GM12874 (cell line): ENCODE measurements at regions not wholly inside any gene's neighbourhood (a gene's known extent, or its start where the extent isn't known, plus 50 kb on each side); places are given as distances from the start of the nearest gene placed in this dataset.

Experiments
- TF ChIP-seq, protein P1 (sequence below): IDR thresholded peaks from 2 replicates; pipeline ENCODE4 v1.5.1; 2011; ENCODE audit warnings: low read depth, mild to moderate bottlenecking, control low read depth, low read length, moderate library complexity; ENCODE audit not compliant: insufficient read depth

DNA sequence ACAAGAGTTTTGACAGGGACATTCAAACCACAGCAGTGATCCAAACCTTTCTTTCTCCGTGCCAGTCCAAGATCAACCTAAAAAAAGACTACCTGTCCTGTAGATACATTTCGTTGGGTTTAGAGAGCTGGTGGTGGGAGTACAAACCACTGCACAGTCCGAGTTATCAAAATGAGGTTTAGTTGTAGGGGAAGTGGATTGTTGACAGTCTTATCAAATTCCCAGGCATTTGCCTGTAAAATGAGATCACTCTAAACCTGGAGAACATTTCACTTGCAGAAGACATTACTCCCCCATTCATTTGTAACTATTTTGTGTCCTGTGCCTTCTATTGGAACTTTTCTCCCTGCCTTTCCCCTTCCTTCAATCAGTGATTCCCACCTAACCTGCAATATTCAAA lies 469.6 kb upstream of the JARID2 start:
- TF ChIP-seq, protein P1, sequence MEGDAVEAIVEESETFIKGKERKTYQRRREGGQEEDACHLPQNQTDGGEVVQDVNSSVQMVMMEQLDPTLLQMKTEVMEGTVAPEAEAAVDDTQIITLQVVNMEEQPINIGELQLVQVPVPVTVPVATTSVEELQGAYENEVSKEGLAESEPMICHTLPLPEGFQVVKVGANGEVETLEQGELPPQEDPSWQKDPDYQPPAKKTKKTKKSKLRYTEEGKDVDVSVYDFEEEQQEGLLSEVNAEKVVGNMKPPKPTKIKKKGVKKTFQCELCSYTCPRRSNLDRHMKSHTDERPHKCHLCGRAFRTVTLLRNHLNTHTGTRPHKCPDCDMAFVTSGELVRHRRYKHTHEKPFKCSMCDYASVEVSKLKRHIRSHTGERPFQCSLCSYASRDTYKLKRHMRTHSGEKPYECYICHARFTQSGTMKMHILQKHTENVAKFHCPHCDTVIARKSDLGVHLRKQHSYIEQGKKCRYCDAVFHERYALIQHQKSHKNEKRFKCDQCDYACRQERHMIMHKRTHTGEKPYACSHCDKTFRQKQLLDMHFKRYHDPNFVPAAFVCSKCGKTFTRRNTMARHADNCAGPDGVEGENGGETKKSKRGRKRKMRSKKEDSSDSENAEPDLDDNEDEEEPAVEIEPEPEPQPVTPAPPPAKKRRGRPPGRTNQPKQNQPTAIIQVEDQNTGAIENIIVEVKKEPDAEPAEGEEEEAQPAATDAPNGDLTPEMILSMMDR, result no peak

DNA sequence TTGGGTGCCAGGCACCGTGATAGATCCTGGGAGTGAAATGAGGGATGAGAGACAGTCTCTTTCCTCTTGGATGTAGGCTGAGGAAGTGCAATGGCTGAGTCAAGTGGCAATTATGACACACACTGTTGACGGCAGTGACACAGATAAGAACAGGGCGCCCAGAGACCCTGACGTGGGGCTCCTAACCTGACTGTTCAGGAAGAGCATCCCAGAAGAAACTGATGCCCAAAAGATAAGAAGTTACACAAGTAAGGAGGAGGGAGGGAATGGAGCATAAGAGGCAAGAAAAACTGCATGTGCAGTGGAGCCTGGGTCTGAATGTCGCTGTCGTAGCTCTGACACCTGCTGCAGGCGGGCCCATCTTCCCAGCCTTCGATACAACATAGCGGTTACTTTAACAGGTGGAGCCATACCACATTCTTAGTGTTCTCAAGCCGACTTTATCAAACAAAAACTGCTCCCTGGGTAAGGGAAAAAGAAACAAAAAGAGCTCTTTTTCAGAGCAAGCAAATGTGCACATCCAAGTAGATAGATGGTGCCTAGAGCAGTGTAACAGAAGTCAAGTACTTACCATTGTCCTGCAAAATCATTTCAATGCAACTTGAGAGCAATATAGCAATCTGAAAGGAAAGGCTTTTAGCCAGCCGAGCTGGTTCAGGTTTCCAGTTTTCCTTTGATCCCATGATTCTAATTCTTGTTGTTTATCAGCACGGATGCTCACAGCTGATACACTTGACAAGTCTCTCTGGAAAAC lies 463.9 kb upstream of the JARID2 start:
- TF ChIP-seq, protein P1, result no peak

DNA sequence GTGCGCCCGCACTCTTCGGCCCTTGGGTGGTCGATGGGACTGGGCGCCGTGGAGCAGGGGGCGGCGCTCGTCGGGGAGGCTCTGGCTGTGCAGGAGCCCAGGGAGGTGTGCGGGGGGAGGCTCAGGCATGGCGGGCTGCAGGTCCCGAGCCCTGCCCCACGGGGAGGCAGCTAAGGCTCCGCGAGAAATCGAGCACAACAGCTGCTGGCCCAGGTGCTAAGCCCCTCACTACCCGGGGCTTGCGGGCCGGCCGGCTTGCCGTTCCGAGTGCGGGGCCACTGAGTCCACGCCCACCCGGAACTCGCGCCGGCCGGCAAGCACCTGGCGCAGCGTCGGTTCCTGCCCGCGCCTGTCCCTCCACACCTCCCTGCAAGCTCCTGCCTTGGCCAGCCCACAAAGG lies 462.3 kb upstream of the JARID2 start:
- TF ChIP-seq, protein P1, result no peak

GRCh38 chr6:14784596-14785492 lies 461.0 kb upstream of the JARID2 start:
- TF ChIP-seq, protein P1, result no peak

DNA sequence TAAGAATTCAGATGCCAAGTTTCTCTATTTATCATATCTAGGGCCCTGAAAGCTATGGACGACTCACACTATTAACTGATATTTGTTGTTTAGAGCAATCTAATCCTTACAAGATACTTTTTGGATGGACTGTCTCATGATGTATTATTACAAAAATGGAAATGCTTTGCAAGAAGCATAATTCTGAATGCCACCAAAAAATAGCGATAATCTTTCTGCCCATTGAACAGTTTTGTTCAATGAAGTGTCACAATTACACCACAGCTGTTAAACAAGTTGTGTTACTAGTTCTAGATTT lies 460.4 kb upstream of the JARID2 start:
- TF ChIP-seq, protein P1, result no peak

- TF ChIP-seq, protein P1, result no peak
These were observed 459.9 kb upstream of the JARID2 start for GRCh38 chr6:14786008-14786407.

DNA sequence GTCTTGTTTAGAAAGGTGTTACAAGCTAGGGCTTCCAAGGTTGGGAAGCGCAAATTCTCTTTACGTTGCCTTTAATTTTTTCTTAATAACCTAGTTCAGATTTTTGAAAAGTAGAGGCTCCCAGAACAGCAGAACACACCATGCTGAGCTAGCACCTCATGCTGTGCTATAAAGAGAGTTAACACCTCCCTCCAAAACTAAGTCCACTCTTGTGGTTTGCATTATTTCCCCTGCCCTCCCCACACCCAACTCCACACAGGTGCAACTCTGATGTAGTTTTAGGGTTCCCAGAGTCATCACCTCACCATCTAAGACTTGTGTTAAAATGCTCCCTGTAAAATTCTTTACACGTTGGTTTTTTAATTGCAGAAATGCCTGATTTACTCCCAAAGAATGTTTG lies 459.4 kb upstream of the JARID2 start:
- TF ChIP-seq, protein P1, result no peak
